ENCODE measurements at regions not wholly inside any gene's neighbourhood (a gene's known extent, or its start where the extent isn't known, plus 50 kb on each side); places are given as distances from the start of the nearest gene placed in this dataset.

DNA sequence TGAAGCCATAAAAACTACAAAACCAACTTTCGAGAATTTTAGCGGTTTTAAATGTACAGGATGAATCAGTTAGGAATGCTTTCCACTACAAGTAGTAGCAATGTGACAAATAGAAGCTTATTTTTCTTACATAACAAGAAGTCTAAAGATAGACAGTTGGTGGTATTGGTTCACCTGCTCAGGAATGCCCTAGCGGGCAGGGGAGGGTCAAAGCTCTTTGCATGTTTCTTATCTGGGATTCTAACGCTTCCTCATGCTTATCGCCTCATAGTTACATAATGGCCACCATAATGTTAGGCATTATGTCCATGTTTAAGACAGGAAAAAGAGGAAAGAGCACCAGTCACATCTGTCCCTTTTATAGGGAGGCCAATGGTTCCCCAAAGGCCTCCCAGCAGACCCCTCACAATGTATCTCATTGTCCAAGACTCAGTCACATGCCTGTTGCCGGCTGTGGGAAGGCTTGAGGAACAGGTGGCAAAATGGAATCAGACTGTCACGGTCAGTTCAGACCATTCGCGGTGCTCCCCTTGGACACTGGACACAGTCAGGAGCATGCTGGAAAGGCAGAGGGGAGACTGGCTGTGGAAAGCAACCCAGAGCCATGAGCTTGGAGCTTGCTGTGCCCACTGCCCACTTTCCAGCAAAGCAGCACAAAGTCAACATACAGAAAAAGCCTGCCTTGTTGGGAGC, 69.4 kb upstream of the ODC1 start:
- H3K27me3 ChIP-seq (ENCODE audit: insufficient read depth, low read length, poor library complexity) = no peaks in the 10 kb centered on the region
- H3K4me1 ChIP-seq (ENCODE audit: insufficient read depth, low read length) = no peaks in the 10 kb centered on the region
- DNase-seq (no peak), ATAC-seq (ENCODE audit: insufficient read depth, low read depth) (no peak)
- H3K4me3 ChIP-seq (ENCODE audit: low read depth in 1 of 2, low read length in 2 of 2) = no peak overlapping the region
- H3K36me3 ChIP-seq (ENCODE audit: insufficient read depth, low read length) = no peaks in the 10 kb centered on the region
- H3K9ac ChIP-seq (ENCODE audit: low read depth, low read length) = no peak overlapping the region
- H3K79me2 ChIP-seq (ENCODE audit: insufficient read depth, low read length) = no peaks in the 10 kb centered on the region
- no peaks in the 10 kb centered on the region for H4K20me1 ChIP-seq (ENCODE audit: insufficient read depth, low read length)
- peaks cover 26% of the 10 kb centered on the region for H3K9me3 ChIP-seq (ENCODE audit: insufficient read depth, low read length, severe bottlenecking)
- H3K4me2 ChIP-seq (ENCODE audit: insufficient read depth, low read length) = no peak overlapping the region
- no peak overlapping the region for H3K27ac ChIP-seq (ENCODE audit: low read length)
- no peak overlapping the region for H2AFZ ChIP-seq (ENCODE audit: low read depth, low read length)
- TF ChIP-seq EZH2 (IDR thresholded peaks at IDR 0.05; ENCODE audit: borderline replicate concordance, low read depth, low read length, severe bottlenecking) (no peak), CTCF (IDR thresholded peaks at IDR 0.05; ENCODE audit: borderline replicate concordance, extremely low read depth, low read length, poor library complexity, severe bottlenecking) (no peak)

- Histone ChIP-seq H3K9me3 (ENCODE audit: insufficient read depth, low read length, severe bottlenecking) (peaks cover 26% of the 10 kb centered on the region), H3K4me3 (ENCODE audit: low read depth in 1 of 2, low read length in 2 of 2) (no peak overlapping the region), H3K27ac (ENCODE audit: low read length) (no peak overlapping the region), H3K4me2 (ENCODE audit: insufficient read depth, low read length) (no peak overlapping the region), H3K9ac (ENCODE audit: low read depth, low read length) (no peak overlapping the region), H3K4me1 (ENCODE audit: insufficient read depth, low read length) (no peaks in the 10 kb centered on the region), H3K79me2 (ENCODE audit: insufficient read depth, low read length) (no peaks in the 10 kb centered on the region), H4K20me1 (ENCODE audit: insufficient read depth, low read length) (no peaks in the 10 kb centered on the region), H3K27me3 (ENCODE audit: insufficient read depth, low read length, poor library complexity) (no peaks in the 10 kb centered on the region), H2AFZ (ENCODE audit: low read depth, low read length) (no peak overlapping the region), H3K36me3 (ENCODE audit: insufficient read depth, low read length) (no peaks in the 10 kb centered on the region)
- ATAC-seq (ENCODE audit: insufficient read depth, low read depth) (no peak), DNase-seq (no peak)
- TF ChIP-seq EZH2 (IDR thresholded peaks at IDR 0.05; ENCODE audit: borderline replicate concordance, low read depth, low read length, severe bottlenecking) (no peak), CTCF (IDR thresholded peaks at IDR 0.05; ENCODE audit: borderline replicate concordance, extremely low read depth, low read length, poor library complexity, severe bottlenecking) (no peak)
These were observed 67.8 kb upstream of the ODC1 start for GRCh38 chr2:10515887-10516286.

- Histone ChIP-seq H3K36me3 (ENCODE audit: insufficient read depth, low read length) (no peaks in the 10 kb centered on the region), H2AFZ (ENCODE audit: low read depth, low read length) (no peak overlapping the region), H3K4me1 (ENCODE audit: insufficient read depth, low read length) (no peaks in the 10 kb centered on the region), H3K27me3 (ENCODE audit: insufficient read depth, low read length, poor library complexity) (no peaks in the 10 kb centered on the region), H3K4me2 (ENCODE audit: insufficient read depth, low read length) (no peak overlapping the region), H3K27ac (ENCODE audit: low read length) (no peak overlapping the region), H3K79me2 (ENCODE audit: insufficient read depth, low read length) (no peaks in the 10 kb centered on the region), H3K9ac (ENCODE audit: low read depth, low read length) (no peak overlapping the region), H3K9me3 (ENCODE audit: insufficient read depth, low read length, severe bottlenecking) (peaks cover 26% of the 10 kb centered on the region), H4K20me1 (ENCODE audit: insufficient read depth, low read length) (no peaks in the 10 kb centered on the region), H3K4me3 (ENCODE audit: low read depth in 1 of 2, low read length in 2 of 2) (no peak overlapping the region)
- ATAC-seq (ENCODE audit: insufficient read depth, low read depth) (no peak), DNase-seq (no peak)
- TF ChIP-seq EZH2 (IDR thresholded peaks at IDR 0.05; ENCODE audit: borderline replicate concordance, low read depth, low read length, severe bottlenecking) (no peak), CTCF (IDR thresholded peaks at IDR 0.05; ENCODE audit: borderline replicate concordance, extremely low read depth, low read length, poor library complexity, severe bottlenecking) (no peak)
These were observed 66.6 kb upstream of the ODC1 start for GRCh38 chr2:10514743-10515142.
